Stimulated activated CD8-positive, alpha-beta memory T cell treated with anti-CD3 and anti-CD28 coated beads, Interleukin-7, amount 100 ng/mL, for 4 hours (primary cell): ENCODE measurements at regions not wholly inside any gene's neighbourhood (a gene's known extent, or its start where the extent isn't known, plus 50 kb on each side); places are given as distances from the start of the nearest gene placed in this dataset.
"Not testable (repeated sequence)": the region's sequence is repeated elsewhere in the genome, so short reads cannot be mapped to it uniquely, and the experiment has no call there.

Source experiments
- DNase-seq, 2 donors: peaks; one replicate each; pipeline ENCODE4 v3.0.0-alpha.2; 2020; ENCODE audit warnings: low read depth in 2 of 2

GRCh38 chr5:89850513-89850865 is 559.1 kb downstream of the CETN3 start:
- DNase-seq, result no peak

DNA sequence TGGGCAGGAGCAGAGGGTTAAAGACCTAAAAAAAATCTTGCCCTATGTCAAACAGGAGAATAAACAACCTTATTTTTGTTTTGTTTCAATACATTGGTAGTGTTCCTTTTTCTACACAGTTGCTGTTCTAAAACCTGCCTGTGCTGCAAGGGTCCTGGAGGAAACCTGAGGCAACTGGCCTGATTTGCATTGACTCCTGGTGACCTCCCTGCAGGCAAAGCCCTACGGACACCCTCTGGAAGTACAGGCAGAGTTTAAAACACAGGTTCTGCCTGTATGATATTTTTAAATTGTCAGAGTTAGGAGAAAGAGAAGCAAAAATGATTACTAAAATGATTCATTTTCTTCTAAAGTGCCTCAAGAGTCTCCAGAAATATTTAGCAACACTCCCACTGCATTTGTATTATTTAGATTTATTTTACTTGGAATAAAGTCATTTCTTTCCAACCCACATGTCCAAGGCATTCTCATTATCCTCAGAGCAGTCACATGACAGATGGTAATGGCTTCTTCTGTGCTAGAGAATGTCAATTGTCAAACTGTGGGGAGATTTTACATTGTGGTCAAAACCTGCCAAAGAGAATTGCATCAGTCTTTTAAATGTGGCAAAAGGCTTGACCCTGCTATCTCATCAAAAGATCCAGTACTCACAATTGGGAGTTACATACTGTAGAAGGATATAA is 559.6 kb downstream of the CETN3 start:
- no peak for DNase-seq

GRCh38 chr5:89847743-89848142 is 561.8 kb downstream of the CETN3 start:
- DNase-seq, result no peak

DNA sequence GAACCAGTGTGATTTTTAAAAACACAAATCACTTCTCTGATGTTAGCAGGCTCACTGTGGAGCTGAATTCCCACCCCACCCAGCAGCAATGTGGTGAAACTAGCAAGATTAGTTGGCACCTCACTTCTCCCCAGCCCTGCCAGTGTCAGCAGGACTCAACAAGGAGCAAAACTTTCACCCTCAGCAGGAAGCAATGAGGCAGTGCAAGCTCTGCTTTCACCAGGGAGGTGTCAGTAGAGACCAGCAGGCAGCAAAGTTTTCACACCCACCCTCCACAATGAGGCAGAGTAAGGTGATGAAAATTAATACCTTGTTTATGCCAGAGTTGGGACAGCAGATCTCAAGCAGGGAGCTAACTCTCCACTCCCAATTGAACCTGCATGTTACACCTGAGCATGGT is 565.0 kb downstream of the CETN3 start:
- DNase-seq, result no peak

- DNase-seq, result no peak
Measured at GRCh38 chr5:89842531-89842930, 567.0 kb downstream of the CETN3 start.

- no peak for DNase-seq
Measured at GRCh38 chr5:89840906-89841305, 568.6 kb downstream of the CETN3 start.

DNA sequence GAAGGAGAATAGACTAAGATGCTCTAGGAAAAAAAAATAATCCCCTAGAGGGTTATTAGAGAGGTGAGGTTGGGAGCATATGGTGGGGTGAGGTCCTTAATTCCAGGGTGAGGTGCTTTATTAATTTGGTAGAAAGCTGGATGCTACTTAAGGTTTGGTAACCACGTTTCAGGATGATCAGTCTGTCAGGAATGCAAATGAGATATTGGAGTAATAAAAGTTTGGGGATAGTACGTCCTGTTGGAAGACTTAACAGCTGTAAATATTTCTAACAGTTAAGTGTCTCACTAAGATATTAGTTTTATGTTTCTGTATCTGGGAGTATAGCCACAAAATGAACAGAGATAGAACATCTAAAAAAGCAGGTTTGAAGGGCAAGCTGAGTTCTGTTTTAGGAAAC is 578.9 kb downstream of the CETN3 start:
- no peak for DNase-seq

GRCh38 chr5:89827960-89828359 is 581.6 kb downstream of the CETN3 start:
- no peak for DNase-seq

DNA sequence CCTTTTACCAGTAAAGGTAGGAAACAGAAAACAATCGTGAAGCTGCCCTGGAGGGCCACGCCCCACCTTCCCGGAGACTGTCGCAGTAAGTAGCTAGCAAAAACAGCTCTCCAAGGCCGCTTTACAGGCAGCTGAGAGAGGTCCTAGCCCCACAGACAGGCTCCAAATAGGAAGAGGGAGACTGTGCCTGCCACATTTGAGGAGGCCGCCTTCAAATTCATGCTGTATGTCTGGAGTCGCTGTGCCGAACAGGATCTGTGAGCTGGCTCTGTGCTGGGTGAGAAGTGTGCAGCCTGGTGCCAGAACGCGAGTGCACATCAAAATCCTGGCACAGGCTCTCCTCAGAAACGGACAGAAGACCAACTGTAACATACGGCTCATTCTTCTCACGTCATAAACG is 582.2 kb downstream of the CETN3 start:
- no peak for DNase-seq

- DNase-seq, result no peak
Measured at GRCh38 chr5:89826938-89827337, 582.6 kb downstream of the CETN3 start.

DNA sequence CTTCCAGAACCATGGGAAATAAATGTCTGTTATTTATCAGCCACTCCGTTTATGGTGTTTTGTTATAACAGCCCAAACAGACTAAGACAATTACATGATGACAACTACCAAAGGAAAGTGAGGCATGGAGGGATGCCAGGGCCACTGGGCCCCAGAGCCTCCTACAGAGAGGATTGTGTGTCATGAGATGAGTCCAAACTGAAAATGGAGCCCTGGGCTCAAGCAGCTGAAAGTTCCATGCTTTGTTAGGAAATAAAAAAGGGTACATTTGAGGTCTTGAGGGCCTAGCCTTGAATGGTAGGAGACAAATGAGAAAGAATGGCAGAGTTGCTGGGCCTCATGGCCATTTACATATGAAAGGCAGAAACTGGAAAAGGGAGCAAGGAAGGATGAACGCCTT is 586.5 kb downstream of the CETN3 start:
- no peak for DNase-seq

- DNase-seq, result no peak
Measured at GRCh38 chr5:89817841-89818240, 591.7 kb downstream of the CETN3 start.

DNA sequence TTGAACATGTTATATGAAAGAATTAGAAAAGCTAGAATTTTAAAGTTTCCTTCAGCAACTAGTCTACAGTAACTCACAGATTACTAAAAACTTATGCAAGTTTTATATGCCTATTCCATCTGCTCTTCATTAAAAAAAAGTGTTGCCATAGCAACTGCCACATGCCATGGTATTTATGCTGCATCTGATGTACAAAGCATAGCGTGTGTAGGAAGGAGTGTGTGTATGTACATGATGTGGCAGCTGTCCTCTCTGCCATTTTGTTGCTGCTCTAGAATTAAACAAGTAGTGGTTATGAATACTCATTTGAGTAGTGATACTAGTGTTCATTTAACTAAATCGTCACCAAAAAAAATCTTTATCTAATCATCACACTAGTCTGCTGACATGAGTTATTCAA is 593.5 kb downstream of the CETN3 start:
- no peak for DNase-seq

DNA sequence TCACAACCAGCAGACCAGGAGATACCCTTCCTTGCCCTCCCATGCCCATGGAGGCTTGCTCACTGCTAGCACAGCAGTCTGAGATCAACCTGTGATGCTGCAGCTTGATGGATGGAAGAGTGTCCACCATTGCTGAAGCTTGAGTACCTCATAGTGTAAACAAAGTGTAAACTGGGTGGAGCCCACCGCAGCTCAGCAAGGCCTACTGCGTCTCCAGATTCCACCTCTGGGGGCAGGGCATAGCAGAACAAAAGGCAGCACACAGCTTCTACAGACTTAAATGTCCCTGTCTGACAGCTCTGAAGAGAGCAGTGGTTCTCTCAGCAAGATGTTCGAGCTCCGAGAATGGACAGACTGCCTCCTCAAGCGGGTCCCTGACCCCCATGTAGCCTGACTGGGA is 608.8 kb downstream of the CETN3 start:
- not testable (repeated sequence) for DNase-seq

GRCh38 chr5:89794504-89794903 is 615.1 kb downstream of the CETN3 start:
- DNase-seq, result not testable (repeated sequence)

DNA sequence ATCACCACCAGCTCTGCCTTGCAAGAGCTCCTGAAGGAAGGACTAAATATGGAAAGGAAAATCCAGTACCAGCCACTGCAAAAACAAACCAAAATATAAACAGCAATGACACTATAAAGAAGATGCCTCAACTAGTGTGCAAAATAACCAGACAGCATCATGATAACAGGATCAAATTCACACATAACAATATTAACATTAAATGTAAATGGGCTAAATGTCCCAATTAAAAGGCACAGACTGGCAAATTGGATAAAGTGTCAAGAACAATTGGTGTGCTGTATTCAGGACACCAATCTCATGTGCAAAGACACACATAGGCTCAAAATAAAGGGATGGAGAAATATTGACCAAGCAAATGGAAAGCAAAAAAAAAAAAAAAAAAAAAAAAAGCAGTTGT is 629.8 kb downstream of the CETN3 start:
- DNase-seq, result not testable (repeated sequence)

DNA sequence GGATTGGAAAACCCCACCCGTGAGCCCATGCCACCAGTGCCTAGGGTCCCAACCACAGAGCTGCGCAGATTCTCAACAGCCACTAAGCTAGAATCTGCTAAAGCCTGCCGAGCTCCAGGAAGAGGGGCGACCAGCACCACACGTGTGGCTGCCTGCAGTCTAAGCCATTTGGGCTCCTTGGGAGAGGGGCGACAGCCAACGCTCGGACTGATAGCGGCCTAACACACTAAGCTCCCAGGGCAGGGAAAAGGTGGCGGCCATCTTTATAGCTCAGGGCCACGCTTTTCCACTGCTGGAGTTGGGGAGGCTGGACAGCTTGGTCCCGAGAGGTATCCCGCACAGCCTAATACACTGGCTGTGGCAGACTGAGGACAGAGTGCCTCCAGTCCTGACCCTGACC is 631.8 kb downstream of the CETN3 start:
- DNase-seq, result no peak

- no peak for DNase-seq
Measured at GRCh38 chr5:89769975-89770374, 639.6 kb downstream of the CETN3 start.

GRCh38 chr5:89759802-89760201 is 649.8 kb downstream of the CETN3 start:
- no peak for DNase-seq

DNA sequence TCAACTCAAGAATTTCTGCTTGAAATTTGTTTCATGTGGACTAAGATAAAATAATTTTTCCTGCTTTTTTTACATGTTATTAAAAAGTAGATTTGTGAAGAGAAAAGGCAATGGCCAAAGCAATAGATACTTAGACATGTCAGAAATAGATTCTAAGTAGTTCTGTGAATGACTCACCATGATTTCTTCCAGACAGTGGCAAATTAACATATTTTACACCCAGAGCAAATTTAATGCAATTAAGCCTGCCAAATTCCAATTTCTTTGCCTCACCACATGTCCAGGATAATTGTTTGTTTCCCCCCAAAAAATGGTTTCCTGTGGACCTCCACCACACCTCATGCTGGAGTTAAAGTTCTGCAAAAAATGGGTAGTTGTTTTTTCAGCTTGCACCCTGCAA is 651.4 kb downstream of the CETN3 start:
- no peak for DNase-seq

DNA sequence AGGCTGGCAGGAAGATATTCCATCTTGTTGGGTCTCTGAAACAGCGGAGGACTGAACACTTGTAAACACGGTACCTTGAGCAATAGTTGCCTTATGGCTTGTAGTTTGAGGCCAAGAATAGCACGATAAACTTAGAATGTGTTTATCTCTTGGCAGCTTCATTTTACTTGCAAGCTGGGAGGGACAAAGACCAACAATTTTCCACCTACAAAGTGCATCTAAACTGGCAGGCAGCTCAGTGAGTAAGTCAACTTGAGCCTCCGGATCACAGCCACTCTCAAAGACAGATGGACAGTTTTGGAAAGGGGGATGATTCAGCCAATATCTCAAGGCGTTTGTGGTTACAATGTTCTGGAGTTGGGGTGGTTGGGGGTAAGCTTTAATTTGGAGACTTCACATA is 652.6 kb downstream of the CETN3 start:
- DNase-seq, result no peak

- no peak for DNase-seq
Measured at GRCh38 chr5:89755024-89755423, 654.5 kb downstream of the CETN3 start.

GRCh38 chr5:89735082-89735481 is 674.5 kb downstream of the CETN3 start:
- no peak for DNase-seq

DNA sequence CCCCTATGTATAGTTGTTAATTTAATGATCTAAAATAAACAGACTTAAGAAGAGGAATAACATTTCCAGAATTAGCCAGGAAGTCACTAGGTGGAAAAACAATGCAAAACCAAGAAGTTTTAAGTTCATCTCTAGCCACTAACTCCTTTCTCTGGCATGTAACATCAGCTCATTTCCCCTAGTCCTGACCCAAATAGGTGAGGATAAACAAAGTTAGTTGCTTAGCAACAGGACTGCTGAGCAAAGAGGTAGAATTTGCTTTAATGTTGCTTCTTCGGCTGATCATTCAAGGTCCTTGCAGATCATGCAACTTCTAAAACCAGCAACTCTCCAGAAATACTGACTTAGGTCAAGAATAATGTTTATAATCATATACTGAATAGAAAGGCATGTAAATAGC is 675.8 kb downstream of the CETN3 start:
- no peak for DNase-seq
